ENCODE measurements at regions not wholly inside any gene's neighbourhood (a gene's known extent, or its start where the extent isn't known, plus 50 kb on each side); places are given as distances from the start of the nearest gene placed in this dataset.

GRCh38 chr11:122279194-122279593, 163.2 kb upstream of the BLID start:
- no peak overlapping the region for H3K4me3 ChIP-seq (ENCODE audit: low read length)
- TF ChIP-seq CTCF (conservative IDR thresholded peaks at IDR 0.05; ENCODE audit: low read depth, low read length), result no peak
- no peak for DNase-seq (ENCODE audit: low read depth)

- no peak overlapping the region for H3K4me3 ChIP-seq (ENCODE audit: low read length)
- TF ChIP-seq CTCF (conservative IDR thresholded peaks at IDR 0.05; ENCODE audit: low read depth, low read length), result no peak
- DNase-seq (ENCODE audit: low read depth), result no peak
Observed at GRCh38 chr11:122277493-122277892, 161.5 kb upstream of the BLID start.

GRCh38 chr11:122276221-122276620, 160.2 kb upstream of the BLID start:
- DNase-seq (ENCODE audit: low read depth), result no peak

GRCh38 chr11:122275508-122275907, 159.5 kb upstream of the BLID start:
- TF ChIP-seq CTCF (conservative IDR thresholded peaks at IDR 0.05; ENCODE audit: low read depth, low read length), result no peak
- no peak for DNase-seq (ENCODE audit: low read depth)
- H3K4me3 ChIP-seq (ENCODE audit: low read length), result no peak overlapping the region

More at GRCh38 chr11:122276221-122276620, 160.2 kb upstream of the BLID start:
- no peak for TF ChIP-seq CTCF (conservative IDR thresholded peaks at IDR 0.05; ENCODE audit: low read depth, low read length)
- H3K4me3 ChIP-seq (ENCODE audit: low read length), result no peak overlapping the region

- TF ChIP-seq CTCF (conservative IDR thresholded peaks at IDR 0.05; ENCODE audit: low read depth, low read length), result no peak
- no peak for DNase-seq (ENCODE audit: low read depth)
- no peak overlapping the region for H3K4me3 ChIP-seq (ENCODE audit: low read length)
Observed at GRCh38 chr11:122273476-122274191, 157.6 kb upstream of the BLID start.

GRCh38 chr11:122271745-122272144, 155.7 kb upstream of the BLID start:
- H3K4me3 ChIP-seq (ENCODE audit: low read length), result no peak overlapping the region
- DNase-seq (ENCODE audit: low read depth), result no peak
- no peak for TF ChIP-seq CTCF (conservative IDR thresholded peaks at IDR 0.05; ENCODE audit: low read depth, low read length)

GRCh38 chr11:122271137-122271536, 155.1 kb upstream of the BLID start:
- no peak overlapping the region for H3K4me3 ChIP-seq (ENCODE audit: low read length)
- no peak for DNase-seq (ENCODE audit: low read depth)
- TF ChIP-seq CTCF (conservative IDR thresholded peaks at IDR 0.05; ENCODE audit: low read depth, low read length), result no peak

All from retinal pigment epithelial cell (primary cell).